Smooth muscle cell (in vitro differentiated cells): ENCODE measurements at regions not wholly inside any gene's neighbourhood (a gene's known extent, or its start where the extent isn't known, plus 50 kb on each side); places are given as distances from the start of the nearest gene placed in this dataset.
"Not testable (repeated sequence)": the region's sequence is repeated elsewhere in the genome, so short reads cannot be mapped to it uniquely, and the experiment has no call there.

Experiments used
- DNase-seq: peaks from one replicate; lab custom pipeline; 2025; ENCODE audit not compliant: unreplicated experiment; lab: John Stamatoyannopoulos, UW
- H2AFZ ChIP-seq: fragments of 200-600 bp; sonication (generic); 2 replicates; pipeline ENCODE4 v1.6.0; 2016; ENCODE audit warnings: antibody characterized with exemption, low read depth, mild to moderate bottlenecking
- H3F3A ChIP-seq: fragments of 200-600 bp; sonication (generic); 2 replicates; pipeline ENCODE4 v1.6.0; 2017; ENCODE audit warnings: antibody characterized with exemption, low read depth
- H3K27ac ChIP-seq: fragments of 200-600 bp; sonication (generic); 2 replicates; pipeline ENCODE4 v1.5.1; 2016; ENCODE audit warnings: low read depth, mild to moderate bottlenecking
- H3K27me3 ChIP-seq: fragments of 200-600 bp; sonication (generic); 2 replicates; pipeline ENCODE4 v1.6.1; 2016; ENCODE audit warnings: low read depth, mild to moderate bottlenecking
- H3K36me3 ChIP-seq: fragments of 200-600 bp; sonication (generic); 2 replicates; pipeline ENCODE4 v1.5.1; 2016; ENCODE audit warnings: low read depth
- H3K4me1 ChIP-seq: fragments of 200-600 bp; sonication (generic); 2 replicates; pipeline ENCODE4 v1.5.1; 2016; ENCODE audit warnings: low read depth
- H3K4me2 ChIP-seq: fragments of 200-600 bp; sonication (generic); 2 replicates; pipeline ENCODE4 v1.6.0; 2016; ENCODE audit warnings: mild to moderate bottlenecking
- H3K4me3 ChIP-seq: fragments of 200-600 bp; sonication (generic); 2 replicates; pipeline ENCODE4 v1.5.1; 2016; ENCODE audit warnings: mild to moderate bottlenecking
- H3K79me2 ChIP-seq: fragments of 200-600 bp; sonication (generic); 2 replicates; pipeline ENCODE4 v1.6.0; 2016; ENCODE audit warnings: low read depth, mild to moderate bottlenecking
- H3K9ac ChIP-seq: fragments of 200-600 bp; sonication (generic); 2 replicates; pipeline ENCODE4 v1.6.0; 2016; ENCODE audit warnings: low read depth
- H3K9me3 ChIP-seq: fragments of 200-600 bp; sonication (generic); replicated peaks from 2 replicates; pipeline ENCODE4 v1.5.1; 2016; ENCODE audit warnings: low read depth
- H4K20me1 ChIP-seq: fragments of 200-600 bp; sonication (generic); 2 replicates; pipeline ENCODE4 v1.6.0; 2016; ENCODE audit warnings: low read depth
- CTCF ChIP-seq: fragments of 200-600 bp; sonication (generic); IDR thresholded peaks from 2 replicates; pipeline ENCODE4 v1.5.1; 2017; ENCODE audit warnings: borderline replicate concordance, mild to moderate bottlenecking, antibody characterized with exemption; ENCODE audit not compliant: insufficient read depth, poor library complexity, severe bottlenecking
- WGBS: methylation state at CpG from one replicate; pipeline ENCODE4 v1.1.7; 2016; ENCODE audit warnings: low lambda C conversion rate; 5-methylcytosine and 5-hydroxymethylcytosine counted together

GRCh38 chr2:176923205-176923604 lies 289.4 kb upstream of the HNRNPA3 start:
- WGBS, result over 99% methylated on average over 4 of the region's 4 CpGs
- Histone ChIP-seq H4K20me1 (no peaks in the 10 kb centered on the region), H3F3A (no peaks in the 10 kb centered on the region), H3K36me3 (no peaks in the 10 kb centered on the region), H3K79me2 (no peaks in the 10 kb centered on the region), H3K27ac (no peak overlapping the region), H3K4me3 (no peak overlapping the region), H3K9me3 (no peaks in the 10 kb centered on the region), H3K4me1 (no peaks in the 10 kb centered on the region), H3K27me3 (peaks cover 12% of the 10 kb centered on the region), H3K9ac (no peak overlapping the region), H2AFZ (no peak overlapping the region), H3K4me2 (no peak overlapping the region)
- TF ChIP-seq CTCF, result no peak
- DNase-seq, result no peak

GRCh38 chr2:176924909-176925534 lies 287.6 kb upstream of the HNRNPA3 start:
- no peak for DNase-seq
- TF ChIP-seq CTCF, result no peak
- no peaks in the 10 kb centered on the region for H3F3A ChIP-seq

GRCh38 chr2:176926453-176926852 lies 286.1 kb upstream of the HNRNPA3 start:
- Histone ChIP-seq H4K20me1 (no peaks in the 10 kb centered on the region), H3K4me2 (no peak overlapping the region), H3K27ac (no peak overlapping the region), H3K4me1 (no peaks in the 10 kb centered on the region), H3K79me2 (no peaks in the 10 kb centered on the region), H3K9ac (no peak overlapping the region), H3K36me3 (no peaks in the 10 kb centered on the region), H3K4me3 (no peak overlapping the region), H3K9me3 (no peaks in the 10 kb centered on the region), H2AFZ (no peak overlapping the region), H3K27me3 (no peaks in the 10 kb centered on the region), H3F3A (no peaks in the 10 kb centered on the region)
- TF ChIP-seq CTCF, result no peak
- 87% methylated on average over 1 of the region's 1 CpG for WGBS
- no peak for DNase-seq

More at GRCh38 chr2:176924909-176925534, 287.6 kb upstream of the HNRNPA3 start:
- 78% methylated on average over 7 of the region's 7 CpGs for WGBS
- H3K9me3 ChIP-seq, result no peaks in the 10 kb centered on the region
- H3K27ac ChIP-seq, result no peak overlapping the region
- no peak overlapping the region for H3K9ac ChIP-seq
- H3K36me3 ChIP-seq, result no peaks in the 10 kb centered on the region
- no peak overlapping the region for H2AFZ ChIP-seq
- H3K4me2 ChIP-seq, result no peak overlapping the region
- H3K79me2 ChIP-seq, result no peaks in the 10 kb centered on the region
- no peaks in the 10 kb centered on the region for H4K20me1 ChIP-seq
- peaks cover 12% of the 10 kb centered on the region for H3K27me3 ChIP-seq
- H3K4me3 ChIP-seq, result no peak overlapping the region
- H3K4me1 ChIP-seq, result no peaks in the 10 kb centered on the region

GRCh38 chr2:176929387-176929786 lies 283.2 kb upstream of the HNRNPA3 start:
- WGBS, result 75% methylated on average over 2 of the region's 2 CpGs
- H3K36me3 ChIP-seq, H3K27me3 ChIP-seq, H3K79me2 ChIP-seq, H3K9ac ChIP-seq, H3K4me3 ChIP-seq, H2AFZ ChIP-seq, H3K9me3 ChIP-seq, H3K27ac ChIP-seq, H3K4me2 ChIP-seq, H3F3A ChIP-seq, H3K4me1 ChIP-seq, DNase-seq, H4K20me1 ChIP-seq: not testable (repeated sequence)
